Heart left ventricle (tissue), 16 donors: ENCODE measurements at regions not wholly inside any gene's neighbourhood (a gene's known extent, or its start where the extent isn't known, plus 50 kb on each side); places are given as distances from the start of the nearest gene placed in this dataset.

Experiments used
- ATAC-seq, 4 donors: fragments of 200-7000 bp; cut with Tn5 transposase; one replicate each; pipeline ENCODE4 v1.9.1; 2020 to 2022; ENCODE audit warnings: moderate library complexity in 4 of 4, mild to moderate bottlenecking in 3 of 4, moderate number of reproducible peaks in 1 of 4
- DNase-seq, 5 donors: peaks; one replicate each; pipeline ENCODE4 v3.0.0-alpha.2; 2020
- H3K27ac ChIP-seq, 12 donors: fragments of 200-600 bp; sonication (generic) in 4 of 12; one replicate each; pipeline versions ENCODE4 v1.5.0 to v1.8.0; 2016 to 2022; ENCODE audit warnings: mild to moderate bottlenecking in 2 of 12
- H3K27me3 ChIP-seq, 9 donors: fragments of 200-600 bp; sonication (generic) in 2 of 9; one replicate each; pipeline versions ENCODE4 v1.5.1 to v1.8.0; 2016 to 2022; ENCODE audit warnings: mild to moderate bottlenecking in 3 of 9
- H3K36me3 ChIP-seq, 9 donors: fragments of 200-600 bp; sonication (generic) in 2 of 9; one replicate each; pipeline versions ENCODE4 v1.5.0 to v1.8.0; 2018 to 2022; ENCODE audit warnings: mild to moderate bottlenecking in 2 of 9
- H3K4me1 ChIP-seq, 12 donors: fragments of 200-600 bp; sonication (generic) in 4 of 12; one replicate each; pipeline versions ENCODE4 v1.5.0 to v1.8.0; 2016 to 2022; ENCODE audit warnings: mild to moderate bottlenecking in 3 of 12
- H3K4me3 ChIP-seq, 12 donors: fragments of 200-600 bp; sonication (generic) in 4 of 12; one replicate each; pipeline versions ENCODE4 v1.5.0 to v1.8.0; 2017 to 2022; ENCODE audit warnings: mild to moderate bottlenecking in 9 of 12, moderate library complexity in 4 of 12
- H3K9me3 ChIP-seq, 12 donors: fragments of 200-600 bp; sonication (generic) in 4 of 12; one replicate each; pipeline versions ENCODE4 v1.5.0 to v1.8.0; 2016 to 2022; ENCODE audit warnings: mild to moderate bottlenecking in 1 of 12
- CTCF ChIP-seq, 12 donors: fragments of 200-600 bp; sonication (generic) in 4 of 12; IDR thresholded peaks; one replicate each; pipeline versions ENCODE4 v1.5.0 to v1.8.0; 2018 to 2022; ENCODE audit warnings: antibody characterized with exemption in 12 of 12, mild to moderate bottlenecking in 5 of 12
- POLR2A ChIP-seq, 2 donors: fragments of 450-650 bp; IDR thresholded peaks; one replicate each; pipeline ENCODE4 v1.6.1; 2017; ENCODE audit warnings: antibody characterized with exemption in 2 of 2, mild to moderate bottlenecking in 2 of 2, moderate library complexity in 2 of 2
- WGBS, 4 donors: extraction: QIAGEN DNeasy Blood & Tissue Kit in 2 of 4; methylation state at CpG; one replicate each; pipeline versions ENCODE4 v1.1.5 to v1.1.7; 2013 to 2018; 5-methylcytosine and 5-hydroxymethylcytosine counted together
- intact Hi-C, 10 donors: fragments of 100-400 bp; cut with DNase I; formaldehyde crosslinking; loops; one replicate each; pipeline versions ENCODE4 v1.11.1 to v1.14.2; 2022
- donor health status: ischemic (EF 13 %, LVEDD 7.1; RV severe dilation, severe dysfunction).
- donor health status: healthy with polysubstance abuse.
- donor health status: DM: no; HTN: yes; CAD: no.
- donor health status: DM: no; HTN: no; CAD: no.
- donor health status: ischemic (EF 25% LVEDD 6.9; RV normal size, moderate dysfunction).
- donor health status: ischemic (EF 25% LVEDD 5.7; RV mildly dilated, moderate dysfunction).
- donor health status: healthy.
- donor health status: DM: yes; HTN: yes; CAD: no.
- donor health status: ischemic (EF 35%, LVEDD 5.7; RV mildly dilated, moderate dysfunction).
- donor health status: nonischemic (EF 11% LVEDD 7.7; RV severe dilation, severe dysfunction).
- donor health status: DM: yes; HTN: yes; CAD: no.
- donor health status: PGD.
- donor health status: ischemic (EF 29% LVEDD 5.4; RV normal size, mild dysfunction).
- donor health status: nonischemic (EF 23%, LVEDD 6.1; RV moderate dilation, normal function).

- H3K36me3 ChIP-seq, result no peaks in the 10 kb centered on the region
- intact Hi-C loops, result no loop called here
- TF ChIP-seq POLR2A (IDR thresholded peaks at IDR 0.05) (no peak), CTCF (IDR thresholded peaks at IDR 0.05) (no peak)
- H3K9me3 ChIP-seq, result no peaks in the 10 kb centered on the region
- peaks cover 0 to 2% (median 0%) of the 10 kb centered on the region in 12 donors for H3K4me1 ChIP-seq
- WGBS, 4 donors, result 95 to 98% (median 97%) methylated on average over 4 of the region's 4 CpGs
- ATAC-seq (no peak), DNase-seq (no peak)
- no peak overlapping the region for H3K27ac ChIP-seq
- no peaks in the 10 kb centered on the region for H3K27me3 ChIP-seq
- H3K4me3 ChIP-seq, result no peak overlapping the region
Observed at GRCh38 chr15:35975941-35976340, 430.0 kb upstream of the DPH6 start.

GRCh38 chr15:35979608-35980007 is 433.6 kb upstream of the DPH6 start:
- no peak for TF ChIP-seq POLR2A (IDR thresholded peaks at IDR 0.05)
- TF ChIP-seq CTCF (IDR thresholded peaks at IDR 0.05), result no peak
- 46 to 64% (median 62%) methylated on average over 2 of the region's 2 CpGs for WGBS, 4 donors
- Histone ChIP-seq H3K27me3 (no peaks in the 10 kb centered on the region), H3K9me3 (no peaks in the 10 kb centered on the region), H3K27ac (no peak overlapping the region), H3K4me1 (peaks cover 0 to under 1% (median 0%) of the 10 kb centered on the region in 12 donors), H3K36me3 (no peaks in the 10 kb centered on the region), H3K4me3 (no peak overlapping the region)
- DNase-seq (no peak), ATAC-seq (no peak)
- intact Hi-C loops, result no loop called here

- Histone ChIP-seq H3K27me3 (no peaks in the 10 kb centered on the region), H3K36me3 (no peaks in the 10 kb centered on the region), H3K9me3 (no peaks in the 10 kb centered on the region), H3K4me1 (peaks cover 0 to 12% (median 1%) of the 10 kb centered on the region in 12 donors), H3K4me3 (no peak overlapping the region), H3K27ac (no peak overlapping the region)
- no peak for ATAC-seq
- TF ChIP-seq CTCF (IDR thresholded peaks at IDR 0.05) (no peak), POLR2A (IDR thresholded peaks at IDR 0.05) (no peak)
- DNase-seq, result no peak
- intact Hi-C loops, result no loop called here
Observed at GRCh38 chr15:35980719-35981118, 434.8 kb upstream of the DPH6 start.

GRCh38 chr15:35986191-35986721 is 440.3 kb upstream of the DPH6 start:
- Histone ChIP-seq H3K27me3 (no peaks in the 10 kb centered on the region), H3K4me1 (peaks cover 0 to 27% (median 9%) of the 10 kb centered on the region in 12 donors), H3K9me3 (no peaks in the 10 kb centered on the region), H3K36me3 (no peaks in the 10 kb centered on the region), H3K27ac (peak overlapping the region in 2 of 12 donors; percentile 0 to 10), H3K4me3 (no peak overlapping the region)
- WGBS, 4 donors, result 21 to 33% (median 23%) methylated on average over 7 of the region's 7 CpGs
- peak; percentile 81 to 95 (median 88) for ATAC-seq
- peak; percentile 62 to 81 (median 70) for DNase-seq
- TF ChIP-seq POLR2A (IDR thresholded peaks at IDR 0.05) (no peak), CTCF (IDR thresholded peaks at IDR 0.05) (no peak)
- intact Hi-C loops, result no loop called here
